GM12878 (cell line): ENCODE measurements at regions not wholly inside any gene's neighbourhood (a gene's known extent, or its start where the extent isn't known, plus 50 kb on each side); places are given as distances from the start of the nearest gene placed in this dataset.

Experiments used
- ATAC-seq: fragments of 200-7000 bp; cut with Tn5 transposase; 3 replicates; pipeline ENCODE4 v1.9.1; 2020; ENCODE audit warnings: mild to moderate bottlenecking, moderate library complexity
- BruUV-seq: library from RNA; stranded (reverse); fragments of 400-500 nt; replicated peaks from 2 replicates; lab custom pipeline; 2021; lab: Mats Ljungman, UMichigan
- CTCF ChIA-PET: fragments of 300-600 bp; sonication (Branson Sonifier 250); formaldehyde crosslinking; extraction: SDS; loops from one replicate; lab custom pipeline; 2021; ENCODE audit warnings: inconsistent platforms; lab: Yijun Ruan, JAX
- POLR2A ChIA-PET: fragments of 350-600 bp; formaldehyde crosslinking; extraction: SDS; loops from one replicate; lab custom pipeline; 2021; ENCODE audit warnings: inconsistent platforms; lab: Charles Lee
- RAD21 ChIA-PET: fragments of 300-600 bp; sonication (Branson Sonifier 250); formaldehyde crosslinking; loops from one replicate; lab custom pipeline; 2023; ENCODE audit warnings: antibody characterized with exemption; ENCODE audit not compliant: unreplicated experiment; lab: Charles Lee
- SMC1A ChIA-PET: fragments of 300-600 bp; sonication (Branson Sonifier 250); formaldehyde crosslinking; loops from one replicate; lab custom pipeline; 2023; ENCODE audit not compliant: unreplicated experiment, uncharacterized antibody; lab: Charles Lee
- DNase-seq: peaks from one replicate; pipeline ENCODE4 v3.0.0-alpha.2; 2011; ENCODE audit warnings: low read depth, low spot score
- FAIRE-seq: peaks from 3 replicates; lab custom pipeline; 2011; peaks lifted over from hg19 to GRCh38; lab: Jason Lieb, UNC
- H2AFZ ChIP-seq: 2 replicates; pipeline ENCODE4 v1.6.0; 2011; ENCODE audit warnings: low read depth, low read length, control low read depth; ENCODE audit not compliant: control insufficient read depth
- H3K27ac ChIP-seq: 2 replicates; pipeline ENCODE4 v1.5.1; 2011; ENCODE audit warnings: control low read depth; ENCODE audit not compliant: control insufficient read depth, insufficient read depth
- H3K27me3 ChIP-seq, 2 experiments: replicated peaks in 1 of 2; 2 replicates each; pipeline versions ENCODE4 v1.6.0 to v1.6.1; 2011; ENCODE audit warnings: low read length in 1 of 2; ENCODE audit not compliant: control insufficient read depth in 2 of 2, insufficient read depth in 2 of 2
- H3K36me3 ChIP-seq, 2 experiments: 2 replicates each; pipeline ENCODE4 v1.5.1; 2011; ENCODE audit warnings: low read length in 1 of 2; ENCODE audit not compliant: control insufficient read depth in 2 of 2, insufficient read depth in 2 of 2
- H3K4me1 ChIP-seq: 2 replicates; pipeline ENCODE4 v1.6.1; 2011; ENCODE audit warnings: mild to moderate bottlenecking, low read length, moderate library complexity, mixed read lengths; ENCODE audit not compliant: control insufficient read depth, insufficient read depth
- H3K4me2 ChIP-seq: 2 replicates; pipeline ENCODE4 v1.6.0; 2011; ENCODE audit warnings: control low read depth; ENCODE audit not compliant: control insufficient read depth, insufficient read depth
- H3K4me3 ChIP-seq: fragments of 200-600 bp; sonication (generic); 2 replicates; pipeline ENCODE4 v1.5.1; 2016
- H3K79me2 ChIP-seq: 2 replicates; pipeline ENCODE4 v1.6.0; 2011; ENCODE audit warnings: low read length; ENCODE audit not compliant: control insufficient read depth, insufficient read depth
- H3K9ac ChIP-seq: 2 replicates; pipeline ENCODE4 v1.8.0; 2011; ENCODE audit warnings: low read length, control low read depth, mixed read lengths; ENCODE audit not compliant: control insufficient read depth, insufficient read depth
- H3K9me3 ChIP-seq: replicated peaks from 3 replicates; pipeline ENCODE4 v1.5.1; 2011; ENCODE audit warnings: mild to moderate bottlenecking, low read length; ENCODE audit not compliant: control insufficient read depth, insufficient read depth
- H4K20me1 ChIP-seq: 2 replicates; pipeline ENCODE4 v1.6.0; 2011; ENCODE audit not compliant: control insufficient read depth, insufficient read depth
- ESRRA ChIP-seq: IDR thresholded peaks from 2 replicates; pipeline ENCODE4 v1.6.1; 2012; ENCODE audit warnings: mild to moderate bottlenecking, low read length, improper control_type of control experiment
- GABPA ChIP-seq: IDR thresholded peaks from 2 replicates; pipeline ENCODE4 v1.6.1; 2014; ENCODE audit warnings: antibody characterized with exemption, low read depth, mild to moderate bottlenecking, inconsistent platforms
- KLF5 ChIP-seq: fragments of 450-650 bp; IDR thresholded peaks from 2 replicates; pipeline ENCODE4 v1.6.1; 2014; ENCODE audit warnings: mild to moderate bottlenecking; ENCODE audit not compliant: partially characterized antibody
- POLR2AphosphoS2 ChIP-seq: IDR thresholded peaks from 2 replicates; pipeline ENCODE4 v1.6.1; 2011; ENCODE audit warnings: low read depth, mild to moderate bottlenecking, low read length, improper control_type of control experiment, moderate library complexity
- SPI1 ChIP-seq: IDR thresholded peaks from 2 replicates; pipeline ENCODE4 v1.6.1; 2011; ENCODE audit warnings: low read depth, mild to moderate bottlenecking, low read length, moderate library complexity, borderline replicate concordance; ENCODE audit not compliant: insufficient read depth
- STAT1 ChIP-seq: fragments of 450-650 bp; conservative IDR thresholded peaks from 2 replicates; pipeline ENCODE4 v1.6.1; 2014; ENCODE audit warnings: antibody characterized with exemption, mild to moderate bottlenecking
- TAF1 ChIP-seq: IDR thresholded peaks from 2 replicates; pipeline ENCODE4 v1.6.1; 2011; ENCODE audit warnings: mild to moderate bottlenecking, low read depth, low read length, borderline replicate concordance
- YY1 ChIP-seq: IDR thresholded peaks from 2 replicates; pipeline ENCODE4 v1.6.1; 2011; ENCODE audit warnings: low read depth, mild to moderate bottlenecking, low read length
- ZNF207 ChIP-seq: fragments of 450-650 bp; IDR thresholded peaks from 2 replicates; pipeline ENCODE4 v1.6.1; 2014; ENCODE audit warnings: antibody characterized with exemption, mild to moderate bottlenecking, borderline replicate concordance
- WGBS: methylation state at CpG from one replicate; pipeline ENCODE4 v1.1.6; 2016; ENCODE audit warnings: low lambda C conversion rate; ENCODE audit not compliant: insufficient replicate concordance, insufficient coverage; ENCODE audit errors: missing lambda C conversion rate; 5-methylcytosine and 5-hydroxymethylcytosine counted together
- in situ Hi-C: fragments of 300-500 bp; cut with MboI; formaldehyde crosslinking; loops from 9 replicates; pipeline ENCODE4 v1.14.3; 2018; ENCODE audit warnings: mixed read lengths
- intact Hi-C: fragments of 100-400 bp; cut with micrococcal nuclease; formaldehyde crosslinking; loops from one replicate; pipeline ENCODE4 v1.14.2; 2022; ENCODE audit not compliant: unreplicated experiment
- TF ChIP-seq, protein P1 (sequence below): fragments of 450-650 bp; IDR thresholded peaks from 2 replicates; pipeline ENCODE4 v1.6.1; 2016; ENCODE audit warnings: mild to moderate bottlenecking

DNA sequence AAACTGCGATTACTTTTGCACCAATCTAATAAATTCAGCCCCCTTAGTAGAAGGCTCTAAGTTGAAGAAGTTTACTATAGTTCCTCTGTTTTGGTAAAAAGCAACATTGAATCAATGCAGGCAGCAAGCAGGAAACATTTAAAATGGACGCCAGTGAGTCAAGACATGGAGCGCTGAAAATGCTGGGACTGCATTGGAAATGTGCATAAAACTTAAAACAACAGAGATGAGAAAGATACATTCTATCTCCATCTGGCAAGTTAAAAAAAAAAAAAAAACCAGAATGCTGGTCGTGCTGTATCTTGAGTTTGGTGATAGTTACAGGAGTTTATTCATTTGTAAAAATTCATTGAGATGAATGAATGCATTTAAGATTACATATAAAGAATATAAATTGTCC is 117.0 kb upstream of the TWIST2 start (continued):
- TF ChIP-seq SPI1 = no peak
- TF ChIP-seq GABPA = no peak

DNA sequence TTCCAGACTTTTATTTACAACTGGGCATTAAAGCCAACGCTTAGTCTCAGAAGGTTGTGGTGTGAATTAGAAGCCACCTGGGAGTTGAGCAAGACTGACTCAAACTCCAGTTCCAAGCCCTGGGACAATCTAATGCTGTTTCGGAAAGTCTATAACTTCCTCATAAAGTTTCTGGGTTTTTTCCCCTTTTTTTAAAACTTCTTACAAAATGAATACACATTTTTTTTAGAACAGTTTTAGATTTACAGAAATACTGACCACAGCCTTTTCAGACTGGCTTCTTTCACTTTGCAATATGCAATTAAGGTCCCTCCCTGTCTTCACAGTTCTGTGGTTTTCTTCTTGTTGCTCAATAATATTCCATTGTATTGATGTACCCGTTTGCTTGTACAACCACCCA is 115.9 kb upstream of the TWIST2 start:
- DNase-seq (no peak), ATAC-seq (no peak), FAIRE-seq (no peak)
- ChIA-PET CTCF (no interaction called here), SMC1A (no interaction called here), RAD21 (no interaction called here), POLR2A (no interaction called here)
- Histone ChIP-seq H3K4me1 (no peaks in the 10 kb centered on the region), H3K79me2 (no peaks in the 10 kb centered on the region), H3K27ac (no peak overlapping the region), H3K4me2 (no peak overlapping the region), H3K4me3 (no peak overlapping the region), H2AFZ (no peak overlapping the region), H3K9ac (no peak overlapping the region), H3K27me3 (no peaks in the 10 kb centered on the region), H3K36me3 (no peaks in the 10 kb centered on the region), H4K20me1 (no peaks in the 10 kb centered on the region), H3K9me3 (no peaks in the 10 kb centered on the region)
- in situ Hi-C loops = no loop called here
- BruUV-seq = no TSS peak
- TF ChIP-seq ESRRA (no peak), TAF1 (no peak), STAT1 (no peak), ZNF207 (no peak), POLR2AphosphoS2 (no peak), KLF5 (no peak), YY1 (no peak)
- TF ChIP-seq, protein P1, sequence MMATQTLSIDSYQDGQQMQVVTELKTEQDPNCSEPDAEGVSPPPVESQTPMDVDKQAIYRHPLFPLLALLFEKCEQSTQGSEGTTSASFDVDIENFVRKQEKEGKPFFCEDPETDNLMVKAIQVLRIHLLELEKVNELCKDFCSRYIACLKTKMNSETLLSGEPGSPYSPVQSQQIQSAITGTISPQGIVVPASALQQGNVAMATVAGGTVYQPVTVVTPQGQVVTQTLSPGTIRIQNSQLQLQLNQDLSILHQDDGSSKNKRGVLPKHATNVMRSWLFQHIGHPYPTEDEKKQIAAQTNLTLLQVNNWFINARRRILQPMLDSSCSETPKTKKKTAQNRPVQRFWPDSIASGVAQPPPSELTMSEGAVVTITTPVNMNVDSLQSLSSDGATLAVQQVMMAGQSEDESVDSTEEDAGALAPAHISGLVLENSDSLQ = no peak
- WGBS = 0% methylated on average over 3 of the region's 3 CpGs
- intact Hi-C loops = no loop called here
